Stimulated activated naive CD8-positive, alpha-beta T cell treated with anti-CD3 and anti-CD28 coated beads, Interleukin-15, Interleukin-2, amounts not matched to agents 100 U/mL and 50 U/mL, for 24 hours (primary cell): ENCODE measurements at regions not wholly inside any gene's neighbourhood (a gene's known extent, or its start where the extent isn't known, plus 50 kb on each side); places are given as distances from the start of the nearest gene placed in this dataset.
A peak's percentile ranks its signal among the peaks of the same experiment; 100 is the strongest.

Source experiments
- ATAC-seq: fragments of 150-1000 bp; cut with Tn5 transposase; one replicate; pipeline ENCODE4 v1.10.0; 2021
- DNase-seq: peaks from one replicate; pipeline ENCODE4 v3.0.0; 2021

DNA sequence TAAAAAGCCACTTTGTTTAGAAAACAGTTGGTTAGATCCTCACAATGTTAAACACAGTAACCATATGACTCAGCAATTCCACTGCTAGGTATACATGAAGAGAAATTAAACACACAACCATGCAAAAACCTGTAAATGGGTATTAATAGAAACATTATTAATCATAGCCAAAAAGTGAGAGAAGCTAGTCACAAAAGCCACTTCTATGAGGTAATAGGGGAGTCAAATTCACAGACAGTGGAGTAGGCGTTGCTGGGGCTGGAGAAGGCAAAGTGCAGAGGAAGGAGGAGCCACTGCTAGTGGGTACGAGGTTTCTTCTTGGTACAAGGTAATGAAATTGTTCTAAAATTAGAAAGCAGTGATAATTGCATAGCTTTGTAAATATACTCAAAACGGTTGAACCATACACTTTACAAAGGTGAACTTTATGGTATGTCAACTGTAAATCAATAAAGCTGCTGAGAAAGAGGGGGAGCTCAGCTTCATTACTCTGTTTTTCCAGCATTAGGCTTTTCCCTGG lies 364.4 kb downstream of the GADD45G start:
- ATAC-seq (peak; percentile 90), DNase-seq (peak; percentile 30)

DNA sequence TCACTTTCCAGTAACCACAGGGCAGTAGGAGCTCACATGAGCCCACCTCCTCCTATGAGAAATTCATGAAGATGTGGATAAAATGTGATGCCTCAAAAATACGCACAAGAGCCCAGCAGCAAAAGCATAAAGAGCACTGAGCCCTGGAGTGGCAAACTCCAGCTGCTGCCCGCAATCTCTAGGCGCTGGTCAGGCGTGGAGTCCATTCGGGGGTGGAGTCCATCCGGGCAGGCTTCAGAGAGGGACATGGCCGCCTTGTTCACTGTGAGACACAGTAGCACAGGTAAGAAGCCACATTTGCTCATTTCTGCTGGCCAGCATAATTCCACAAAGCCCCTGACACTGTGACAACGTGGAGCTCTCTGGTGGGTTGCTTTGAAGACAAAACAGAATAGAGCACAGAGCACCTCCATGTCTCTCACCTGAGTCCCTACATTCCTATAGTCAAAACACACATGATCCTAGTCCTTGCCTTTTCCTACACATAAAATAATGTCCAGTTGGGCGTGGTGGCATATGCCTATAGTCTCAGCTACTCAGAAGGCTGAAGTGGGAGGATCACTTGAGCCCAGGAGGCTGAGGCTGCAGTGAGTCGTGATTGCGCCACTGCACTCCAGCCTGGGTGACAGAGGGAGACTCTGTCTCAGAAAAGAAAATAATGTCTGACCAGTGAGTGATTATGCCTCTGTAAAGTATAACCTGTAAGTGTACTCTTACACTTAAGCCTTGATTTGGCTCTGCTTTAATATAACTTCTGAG lies 365.2 kb downstream of the GADD45G start:
- DNase-seq, result no peak
- ATAC-seq, result no peak

DNA sequence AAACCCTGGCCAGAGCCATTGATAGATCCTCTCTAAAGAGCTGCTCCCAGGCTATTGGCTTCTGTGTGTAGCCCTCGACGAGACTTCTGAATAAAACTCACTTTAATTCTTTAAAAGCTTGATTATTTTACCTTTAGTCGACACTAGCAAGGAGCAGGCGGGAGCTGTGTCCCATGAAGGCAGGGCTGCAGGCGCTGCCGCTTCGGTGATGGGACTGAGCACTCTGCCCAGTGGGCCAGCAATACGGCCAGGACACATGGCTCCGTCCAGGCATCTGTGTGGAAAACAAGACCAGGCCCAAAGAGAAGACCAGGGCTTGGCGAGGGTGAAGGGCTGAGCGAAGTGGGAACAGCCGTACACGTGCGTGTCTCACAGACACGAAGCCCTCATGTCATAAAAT lies 365.9 kb downstream of the GADD45G start:
- DNase-seq (no peak), ATAC-seq (no peak)

DNA sequence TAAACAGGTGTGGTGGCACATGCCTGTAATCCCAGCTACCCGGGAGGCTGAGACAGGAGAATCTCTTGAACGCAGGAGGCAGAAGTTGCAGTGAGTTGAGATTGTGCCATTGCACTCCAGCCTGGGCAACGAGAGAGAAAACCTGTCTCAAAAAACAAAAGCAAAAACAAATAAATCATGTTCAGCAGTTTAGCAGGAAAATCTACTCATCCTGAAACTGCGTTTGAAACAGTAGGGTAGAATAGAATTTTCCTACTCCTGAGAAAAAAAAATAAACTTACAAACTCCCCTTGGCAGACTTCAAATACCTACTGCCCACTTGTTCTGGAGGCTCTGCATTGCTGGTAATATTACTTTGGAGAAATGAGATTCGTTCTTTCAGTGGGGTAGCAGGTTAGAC lies 367.7 kb downstream of the GADD45G start:
- DNase-seq (no peak), ATAC-seq (no peak)

DNA sequence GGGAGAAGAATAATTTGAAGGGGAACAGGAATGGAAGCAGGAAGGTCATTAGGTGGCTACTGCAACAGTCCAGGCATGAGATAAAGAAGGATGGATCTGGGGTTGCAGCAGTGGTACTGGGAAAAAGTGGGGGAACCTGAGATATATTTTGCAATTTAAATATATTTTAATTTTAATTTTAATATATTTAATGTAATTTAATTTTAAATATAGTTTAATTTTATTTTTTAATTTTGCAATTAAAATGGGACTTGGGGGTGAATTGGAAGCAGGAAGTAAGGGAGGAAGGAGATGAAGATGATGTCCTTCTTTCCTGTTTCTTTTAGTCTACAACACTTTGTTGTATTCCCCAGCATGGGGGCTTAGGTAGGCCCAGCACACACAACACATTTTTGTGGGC lies 369.8 kb downstream of the GADD45G start:
- ATAC-seq, result no peak
- DNase-seq, result no peak

DNA sequence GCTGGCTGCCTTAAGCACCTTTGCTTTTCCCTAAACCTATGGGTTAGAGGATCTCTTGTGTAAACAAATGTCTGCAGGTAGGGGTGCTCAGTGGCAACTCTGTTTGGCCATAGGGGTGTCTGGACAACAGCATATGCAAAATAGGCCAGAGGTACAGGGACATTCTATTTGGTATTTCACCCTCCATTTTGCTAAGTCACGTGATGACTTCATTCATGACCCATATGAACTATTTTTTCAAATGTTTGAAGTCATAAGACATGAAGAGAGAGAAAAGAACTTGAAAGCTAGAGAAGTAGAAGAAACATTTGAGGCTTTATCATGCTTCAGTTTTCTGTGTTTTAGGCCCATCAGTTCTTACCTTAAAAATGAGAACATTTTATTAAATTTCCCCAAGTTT lies 370.2 kb downstream of the GADD45G start:
- ATAC-seq (no peak), DNase-seq (no peak)

DNA sequence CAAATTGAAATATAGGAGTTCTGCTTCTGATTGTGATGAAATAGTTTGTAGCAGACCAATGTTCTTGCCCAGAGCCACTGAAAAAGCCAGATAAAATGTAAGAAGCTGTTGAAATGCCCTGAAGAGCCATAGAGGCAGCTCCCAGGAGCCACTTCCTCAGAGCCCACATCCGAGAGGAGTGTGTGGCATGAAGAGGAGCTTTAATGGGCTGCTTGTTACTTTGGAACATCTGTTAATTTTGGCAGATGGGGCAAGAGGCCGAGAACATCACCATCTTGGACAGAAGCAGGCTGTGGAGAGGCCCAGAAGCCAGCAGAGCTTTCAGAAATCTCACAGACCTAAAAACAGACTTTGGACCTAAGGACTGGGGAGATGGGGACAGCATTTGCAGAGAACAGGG lies 370.8 kb downstream of the GADD45G start:
- ATAC-seq (no peak), DNase-seq (no peak)

DNA sequence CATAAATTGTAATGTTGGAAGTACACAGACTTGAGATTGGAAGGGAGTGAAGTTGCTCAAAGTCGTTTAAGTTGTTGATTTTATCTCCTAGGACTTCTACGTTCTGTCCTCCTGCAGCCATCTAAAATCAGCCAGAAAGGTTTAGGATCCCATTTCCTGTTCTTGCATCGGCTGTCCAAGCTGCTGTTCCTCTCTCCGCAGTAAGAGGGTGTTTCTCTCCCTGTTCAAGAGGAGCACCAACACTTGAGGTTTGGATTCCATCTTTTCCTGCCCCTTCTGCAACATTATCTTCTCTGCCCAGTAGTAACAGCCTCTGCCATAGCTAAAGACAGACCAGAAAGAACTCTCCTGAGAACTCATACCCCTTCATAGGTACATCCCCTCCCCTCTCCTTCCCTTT lies 373.4 kb downstream of the GADD45G start:
- DNase-seq, result no peak
- no peak for ATAC-seq

DNA sequence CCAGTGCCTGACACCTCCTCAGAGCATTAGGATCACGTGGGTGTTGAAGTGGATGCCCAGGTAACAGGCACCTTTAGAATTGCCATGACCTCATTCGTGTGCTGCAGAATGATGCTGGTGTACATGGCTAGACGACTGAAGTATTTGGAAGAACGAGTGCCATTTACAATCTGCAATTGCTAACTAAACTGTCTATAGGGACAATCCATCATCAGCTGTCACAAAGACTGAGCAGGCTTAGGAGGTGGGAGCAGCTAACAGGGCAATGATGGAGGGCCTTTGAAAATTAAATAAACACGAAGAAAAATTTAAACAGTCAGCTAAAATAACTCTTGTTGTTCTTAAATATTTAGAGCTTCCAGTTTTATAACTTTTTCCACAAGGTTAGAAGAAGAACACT lies 375.8 kb downstream of the GADD45G start:
- ATAC-seq (no peak), DNase-seq (no peak)

DNA sequence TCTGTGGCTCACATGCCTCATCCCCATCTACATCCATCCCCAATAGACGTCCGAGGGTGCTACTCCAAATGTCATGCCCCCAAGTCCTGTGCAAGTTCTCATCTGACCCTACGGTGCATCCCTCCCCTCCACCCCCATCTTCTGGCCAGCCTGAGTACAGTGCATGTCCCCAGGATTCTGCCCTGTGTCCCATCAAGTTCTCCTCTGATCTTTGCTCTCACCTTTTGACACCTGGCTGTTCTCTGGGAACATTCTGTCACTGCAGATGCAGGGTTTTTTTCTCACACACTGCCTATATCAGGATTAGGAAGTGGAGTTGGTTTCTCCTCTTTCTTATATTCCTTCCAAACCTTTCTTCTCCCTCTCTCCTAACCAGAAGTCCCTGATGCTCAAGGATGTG lies 377.2 kb downstream of the GADD45G start:
- ATAC-seq, result no peak
- DNase-seq, result no peak

DNA sequence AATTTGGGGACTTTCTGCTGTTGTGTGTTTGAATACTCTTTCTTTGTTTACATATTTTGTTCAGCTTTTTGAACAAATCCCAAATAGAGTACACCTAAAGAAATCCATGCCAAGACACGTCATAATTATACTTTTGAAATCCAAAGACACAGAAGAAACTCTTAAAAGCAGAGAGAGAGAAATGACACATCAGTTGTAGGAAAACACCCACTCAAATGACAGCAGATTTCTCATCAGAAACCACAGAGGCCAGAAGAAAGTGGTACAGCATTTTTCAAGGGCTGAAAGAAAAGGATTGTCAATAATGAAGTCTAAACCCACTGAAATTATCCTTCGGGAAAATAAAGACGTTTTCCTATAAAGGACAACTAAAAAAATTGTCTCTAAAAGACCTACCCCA lies 378.6 kb downstream of the GADD45G start:
- DNase-seq (no peak), ATAC-seq (peak; percentile 26)

DNA sequence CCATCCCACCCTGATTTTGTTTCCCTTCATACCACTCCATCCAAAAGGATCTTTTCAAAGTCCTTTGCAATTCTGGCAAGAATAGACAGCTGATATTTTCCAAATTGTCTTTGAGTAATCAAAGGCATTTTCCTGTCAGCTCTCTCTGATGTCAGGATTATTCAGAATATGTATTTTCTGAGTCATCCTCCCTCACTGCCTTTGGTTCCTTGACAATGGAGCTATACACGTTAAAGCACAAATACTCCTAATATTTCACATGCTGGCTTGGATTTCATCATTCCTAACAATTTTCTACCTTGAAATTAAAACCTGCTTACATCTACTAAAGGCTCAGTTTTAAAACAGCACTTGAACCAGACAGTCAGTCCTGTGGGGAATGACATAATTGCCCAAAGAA lies 379.4 kb downstream of the GADD45G start:
- no peak for DNase-seq

DNA sequence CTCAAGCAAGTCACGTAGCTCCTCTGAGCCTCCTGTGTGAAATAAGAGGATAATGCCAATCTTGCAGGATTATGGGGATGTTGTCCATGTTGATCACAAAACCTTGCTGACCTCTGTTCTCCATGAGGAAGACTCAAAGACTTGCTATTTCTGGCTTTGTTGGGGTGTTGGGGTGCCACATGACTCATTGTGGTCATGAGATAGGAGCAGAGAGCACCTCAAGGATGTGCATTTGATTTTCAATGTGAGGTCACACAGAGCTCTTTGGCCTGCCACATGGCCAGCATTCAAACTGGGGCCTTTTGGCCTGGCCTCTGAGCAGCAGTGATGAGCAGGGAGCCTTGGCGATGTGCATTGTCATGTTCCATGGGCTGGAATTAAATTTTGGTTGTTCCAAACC lies 380.3 kb downstream of the GADD45G start:
- no peak for DNase-seq
- ATAC-seq, result no peak

More for the DNA sequence above, 379.4 kb downstream of the GADD45G start:
- peak; percentile 51 for ATAC-seq

DNA sequence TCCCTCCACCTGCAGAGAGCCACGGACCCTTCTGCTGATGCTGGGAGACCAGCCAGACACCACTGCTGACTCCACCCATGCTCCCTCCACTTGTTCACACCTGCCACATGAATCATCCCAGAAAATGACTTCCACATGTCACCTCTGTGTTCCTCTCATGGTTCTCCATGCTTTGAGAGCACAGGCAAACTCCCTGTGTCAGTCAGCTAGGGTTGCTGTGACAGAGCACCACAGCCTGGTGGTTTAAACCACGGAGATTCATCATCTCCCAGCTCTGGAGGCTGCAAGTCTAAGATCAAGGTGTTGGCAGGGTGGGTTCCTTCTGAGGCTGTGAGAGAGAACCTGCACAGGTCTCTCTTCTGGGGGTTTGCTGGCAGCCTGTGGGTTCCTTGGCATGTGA lies 381.4 kb downstream of the GADD45G start:
- DNase-seq (peak; percentile 22), ATAC-seq (peak; percentile 83)

DNA sequence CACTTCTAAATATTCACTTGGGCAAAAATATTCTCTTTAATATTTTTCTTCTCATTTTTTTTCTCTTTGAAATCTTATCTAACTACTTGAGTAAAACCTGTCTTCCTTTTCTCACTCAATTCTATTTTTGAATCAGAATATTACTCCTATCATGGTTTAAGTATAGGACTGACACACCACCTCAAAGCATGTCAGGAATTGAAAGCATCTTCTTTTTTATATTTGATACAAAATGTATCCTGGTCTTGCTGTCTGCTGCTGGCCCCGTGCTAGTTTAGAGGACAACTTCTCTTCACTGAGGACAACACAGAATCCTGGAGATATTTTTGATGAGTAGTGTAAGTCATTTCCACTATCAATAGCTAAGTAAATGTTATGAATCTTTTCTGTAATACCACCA lies 383.6 kb downstream of the GADD45G start:
- no peak for DNase-seq
- ATAC-seq, result no peak

DNA sequence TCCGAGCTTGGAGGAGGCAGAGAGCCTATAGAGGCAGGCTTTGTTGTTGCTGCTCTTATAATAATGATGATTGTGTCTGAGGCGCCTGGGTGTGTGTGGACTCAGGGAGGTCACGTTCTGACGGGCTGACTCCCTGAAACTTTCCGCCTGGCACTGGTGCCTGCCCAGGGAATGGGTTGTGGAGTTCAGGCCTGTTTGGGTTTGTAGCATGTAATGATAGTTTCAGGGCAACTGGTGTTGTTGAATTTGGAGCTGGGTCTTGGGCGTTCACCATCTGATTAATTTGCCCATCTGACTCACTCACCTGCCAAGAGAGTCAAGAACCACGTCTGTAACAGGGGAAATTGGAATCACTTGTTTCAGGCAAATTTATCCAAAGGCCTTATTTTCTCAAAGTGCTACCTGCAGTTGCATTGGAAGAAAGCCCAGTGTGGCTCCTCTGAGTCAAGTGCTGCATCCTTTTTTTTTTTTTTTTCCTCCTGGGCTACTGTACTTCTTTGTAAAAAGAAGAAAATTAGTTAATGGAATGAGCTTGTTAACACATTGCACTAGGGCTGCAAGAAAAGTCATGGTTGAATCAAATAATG lies 386.5 kb downstream of the GADD45G start:
- no peak for DNase-seq
- ATAC-seq, result no peak

DNA sequence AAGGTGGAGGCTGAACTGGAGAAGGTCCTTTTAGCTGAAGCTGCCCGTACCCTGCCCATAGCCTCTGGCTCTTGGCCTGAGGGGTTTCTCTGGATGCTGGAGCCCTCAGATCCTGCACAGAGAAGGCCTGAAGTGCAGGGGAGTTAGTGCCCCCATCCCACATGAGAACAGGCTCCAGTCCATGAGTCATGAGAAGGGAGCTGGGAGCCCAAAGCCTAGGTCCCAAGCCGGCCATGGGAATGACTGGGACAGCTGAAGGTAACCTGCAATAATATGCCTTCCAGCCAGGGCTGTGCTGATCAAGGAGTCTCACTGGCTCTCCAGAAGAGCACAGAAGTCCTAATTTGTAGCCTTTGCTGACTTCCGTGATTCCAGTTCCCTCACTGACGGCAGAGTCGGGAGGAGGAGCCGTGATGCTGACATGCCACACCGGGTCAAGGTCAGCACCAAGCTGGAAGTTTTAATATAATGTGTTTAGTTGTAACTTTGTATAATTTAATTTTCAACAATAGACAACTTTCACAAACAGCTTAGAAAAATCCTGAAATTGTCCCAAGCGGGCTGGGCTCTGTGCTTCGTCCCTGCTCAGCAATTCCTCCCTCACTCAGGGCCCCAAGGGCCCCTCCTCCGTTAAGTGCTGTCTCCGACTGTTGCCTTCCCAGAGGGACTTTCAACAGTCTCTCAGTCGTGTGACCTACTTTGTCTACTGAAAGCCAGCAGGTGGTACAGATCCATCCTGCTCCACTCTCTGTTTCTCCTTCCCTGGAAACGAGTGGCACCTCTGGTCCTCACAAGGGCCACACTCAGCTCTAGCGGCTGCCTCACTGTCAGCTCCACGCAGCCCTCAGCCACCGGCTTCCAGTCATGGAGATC lies 387.8 kb downstream of the GADD45G start:
- ATAC-seq (no peak), DNase-seq (no peak)

DNA sequence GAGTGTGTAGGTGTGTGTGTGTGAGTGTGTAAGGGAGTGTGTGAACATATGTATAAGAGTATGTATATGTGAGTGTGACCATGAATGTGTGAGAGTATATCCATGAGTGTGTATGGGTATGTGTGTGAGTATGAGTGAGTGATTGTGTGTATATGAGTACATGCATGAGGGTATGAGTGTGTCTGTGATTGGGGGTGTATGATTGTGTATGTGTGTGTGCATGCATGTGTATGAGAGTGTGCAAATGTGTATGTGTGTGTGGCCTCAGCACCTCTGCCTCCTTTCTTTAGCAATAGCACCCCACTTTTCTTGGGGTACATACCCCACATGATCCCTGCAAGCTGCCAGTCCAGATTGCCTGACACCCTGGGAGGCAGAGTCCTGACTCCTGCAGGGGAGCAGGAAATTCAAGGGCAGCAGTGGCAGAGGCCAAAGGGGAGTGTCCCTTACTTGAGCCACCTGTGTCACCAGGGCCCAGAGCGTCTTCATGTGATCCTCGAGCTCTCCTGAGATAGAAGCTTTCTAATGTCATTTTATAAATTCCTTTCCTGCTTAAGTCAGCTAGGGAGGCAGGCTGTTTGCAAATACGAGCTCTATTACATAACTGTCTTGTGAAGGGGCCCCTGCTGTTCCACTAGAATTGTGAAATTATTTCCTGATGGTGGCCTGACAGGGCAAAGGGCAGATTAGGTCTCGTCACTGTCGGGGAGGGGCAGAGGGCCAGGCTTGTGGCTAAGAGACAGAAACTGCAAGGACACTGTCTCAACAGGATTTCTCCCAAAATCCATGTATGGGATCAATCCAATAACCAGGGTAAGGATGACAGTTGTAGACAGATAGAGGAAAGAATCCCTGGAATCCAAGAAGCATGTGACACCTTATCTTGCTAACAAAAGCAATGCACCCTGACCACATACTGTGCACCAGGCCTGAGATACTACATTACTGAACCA lies 389.1 kb downstream of the GADD45G start:
- DNase-seq, result no peak
- ATAC-seq, result no peak

DNA sequence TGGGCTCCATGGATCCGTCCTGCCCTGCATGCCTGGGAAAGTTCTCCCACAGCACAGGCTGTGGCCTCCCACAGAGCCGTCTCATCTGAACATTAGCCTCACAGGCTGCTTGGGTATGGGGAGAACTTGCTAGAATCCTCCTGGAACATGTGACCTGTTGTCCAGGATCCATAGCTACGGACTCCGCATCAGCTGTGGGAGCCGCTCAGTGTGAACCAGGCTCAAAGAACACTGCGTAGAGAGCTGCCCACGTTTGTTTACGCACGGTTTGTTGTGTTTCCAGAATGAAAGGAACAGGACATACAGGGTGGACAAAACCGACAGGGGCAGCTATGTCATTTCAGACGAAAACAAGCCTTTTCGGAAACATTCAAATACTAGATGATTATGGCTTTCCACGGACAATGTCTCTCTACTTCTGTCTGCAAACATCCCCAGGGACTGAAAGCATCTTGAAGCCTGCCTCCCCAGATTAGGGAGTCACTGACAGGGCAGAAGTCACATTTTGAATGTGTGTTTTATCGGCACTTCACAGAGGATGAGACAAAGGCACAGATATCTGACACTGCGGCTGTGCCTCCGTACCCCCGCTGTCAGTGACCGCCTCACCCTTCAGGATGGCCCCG lies 390.3 kb downstream of the GADD45G start:
- ATAC-seq, result no peak
- no peak for DNase-seq

DNA sequence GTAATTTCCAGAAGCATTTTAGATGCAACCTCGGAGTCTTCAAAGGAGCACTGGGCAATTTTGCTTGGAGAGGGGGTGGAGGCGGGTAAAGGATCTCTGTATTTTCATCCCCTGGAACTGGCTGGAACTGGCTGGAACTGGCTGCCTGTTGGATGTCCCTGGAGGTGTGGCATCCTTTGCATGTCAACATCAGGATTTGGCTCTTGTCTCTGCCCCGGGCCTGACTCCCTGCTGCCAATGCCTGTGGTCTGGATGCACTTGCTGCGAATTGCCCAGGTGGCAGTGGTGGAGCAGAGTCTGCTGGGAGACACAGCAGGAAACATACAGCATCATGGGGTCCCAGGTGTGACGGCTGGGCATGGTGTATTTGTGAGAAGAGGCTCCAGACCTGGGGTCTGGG lies 391.3 kb downstream of the GADD45G start:
- ATAC-seq, result no peak
- no peak for DNase-seq

DNA sequence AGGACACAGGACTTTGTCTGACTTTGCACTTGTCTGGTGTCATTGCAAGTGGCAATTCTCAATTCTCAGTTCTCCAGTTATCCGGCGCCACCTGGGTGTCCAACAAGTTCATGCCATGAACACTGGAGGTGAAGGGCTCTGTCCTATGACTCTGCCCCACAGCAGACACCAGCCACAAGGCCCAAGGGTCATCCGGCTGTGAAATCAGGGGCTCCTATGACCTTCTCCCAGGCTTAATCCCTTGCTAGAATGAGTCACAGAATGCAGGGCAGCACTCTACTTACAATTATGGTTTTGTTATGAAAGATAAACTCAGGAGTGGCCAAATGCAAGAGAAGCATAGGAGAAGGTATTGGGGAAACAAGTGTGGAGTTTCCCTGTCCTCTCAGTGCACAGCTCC lies 392.0 kb downstream of the GADD45G start:
- ATAC-seq (no peak), DNase-seq (peak; percentile 25)
